Right forelimb (tissue), 1 donor: ENCODE measurements at regions not wholly inside any gene's neighbourhood (a gene's known extent, or its start where the extent isn't known, plus 50 kb on each side); places are given as distances from the start of the nearest gene placed in this dataset.

ENCODE experiments used
- DNase-seq: peaks from one replicate; pipeline ENCODE4 v3.0.0-alpha.2; 2018

DNA sequence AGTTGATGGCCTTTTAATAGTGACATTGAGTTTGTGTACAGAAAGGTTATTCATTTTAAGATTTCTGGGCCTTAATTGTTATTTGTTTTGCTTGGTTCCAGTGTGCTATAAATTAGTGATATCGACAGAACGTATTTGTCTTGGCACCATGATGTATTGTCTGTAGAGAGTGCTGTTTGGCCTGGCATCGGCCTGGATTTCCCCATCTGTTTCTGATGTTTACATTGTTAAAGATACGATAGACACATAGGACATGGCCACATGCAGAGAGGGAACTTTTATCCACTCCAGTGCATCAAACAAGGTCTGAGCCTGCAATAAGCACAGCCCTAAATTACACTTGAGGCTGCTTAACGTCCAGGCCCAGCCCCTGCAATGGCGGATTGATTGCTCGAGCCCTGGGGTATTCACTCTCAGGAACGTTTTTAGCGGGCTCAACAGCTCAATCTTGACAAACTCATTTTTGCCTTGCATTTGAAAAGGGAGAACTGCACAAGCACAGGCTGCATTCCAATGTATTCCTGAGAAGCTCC, 144.7 kb downstream of the SLC4A3 start:
- no peak for DNase-seq

DNA sequence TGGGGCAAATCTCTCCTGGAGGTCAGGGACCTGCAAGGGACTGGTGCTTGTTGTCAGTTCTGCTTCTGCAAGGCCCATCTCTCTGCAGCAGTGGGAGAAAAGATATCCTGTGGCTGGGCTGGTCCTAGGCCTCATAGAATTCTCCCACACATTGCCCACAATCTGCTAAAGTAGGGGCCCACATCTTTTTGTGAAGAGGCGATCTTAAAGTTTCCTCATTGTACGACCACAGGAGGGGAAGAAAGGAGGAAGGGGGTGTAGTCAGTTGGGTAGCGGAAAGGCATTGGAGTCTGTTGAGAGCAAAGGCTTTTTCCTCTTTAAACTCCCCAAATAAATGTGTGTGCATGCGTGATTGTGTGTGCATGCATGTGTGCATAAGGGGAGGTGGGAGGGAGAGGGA, 145.3 kb downstream of the SLC4A3 start:
- DNase-seq: no peak

DNA sequence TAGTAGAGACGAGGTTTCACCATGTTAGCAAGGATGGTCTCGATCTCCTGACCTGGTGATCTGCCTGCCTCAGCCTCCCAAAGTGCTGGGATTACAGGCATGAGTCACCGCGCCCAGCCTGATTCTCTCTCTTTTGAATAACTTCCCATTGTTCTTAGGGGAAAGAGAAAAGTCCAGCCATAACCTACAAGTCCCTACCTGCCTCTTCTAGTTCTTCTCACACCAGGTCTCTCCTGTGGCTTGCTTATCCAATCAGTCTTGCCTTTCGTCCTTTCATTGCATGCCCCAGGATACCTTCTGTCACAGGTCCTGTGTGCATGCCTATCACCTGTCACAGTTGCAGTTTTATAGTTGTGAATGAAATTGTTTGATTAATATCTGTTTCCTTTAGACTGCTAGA, 148.1 kb downstream of the SLC4A3 start:
- DNase-seq: no peak

DNA sequence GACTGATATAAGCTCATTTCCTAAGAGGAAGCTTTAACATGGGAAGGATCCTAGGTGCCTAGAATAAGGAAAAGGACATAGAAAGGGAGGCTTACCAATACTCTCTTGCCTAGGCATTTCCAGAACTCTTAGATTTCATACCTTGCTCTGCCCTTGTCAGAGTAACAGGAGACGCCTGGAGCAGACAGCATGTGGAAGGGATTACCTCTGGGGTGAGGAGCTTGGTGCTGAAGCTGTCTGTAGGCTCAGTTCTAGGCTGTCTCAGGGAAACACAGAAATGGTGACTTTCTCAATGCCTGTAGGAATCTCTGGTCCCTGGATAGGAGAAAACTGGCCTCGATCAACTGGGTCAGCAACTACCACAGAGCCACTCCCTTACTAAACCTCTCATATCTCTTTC, 150.0 kb downstream of the SLC4A3 start:
- DNase-seq: no peak

DNA sequence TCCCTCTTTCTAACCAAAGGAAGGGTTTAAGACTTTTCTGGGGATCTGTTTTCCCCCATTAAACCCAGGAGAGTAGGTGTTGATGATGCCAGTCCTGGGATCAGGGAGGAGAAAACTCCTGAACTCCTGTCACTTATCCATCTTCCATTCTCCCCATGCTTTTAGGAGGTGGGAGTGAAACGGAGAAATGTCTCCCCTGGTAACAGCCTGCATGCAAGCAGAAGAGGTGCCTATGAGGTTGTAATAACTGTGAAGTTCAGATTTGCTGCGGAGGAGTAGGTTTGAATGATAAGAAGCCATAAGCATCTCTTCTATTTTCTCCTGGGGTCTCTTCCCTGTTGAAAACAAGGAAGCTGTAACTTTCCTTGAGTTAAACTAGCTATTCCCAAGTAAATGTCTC, 150.8 kb downstream of the SLC4A3 start:
- DNase-seq: no peak

DNA sequence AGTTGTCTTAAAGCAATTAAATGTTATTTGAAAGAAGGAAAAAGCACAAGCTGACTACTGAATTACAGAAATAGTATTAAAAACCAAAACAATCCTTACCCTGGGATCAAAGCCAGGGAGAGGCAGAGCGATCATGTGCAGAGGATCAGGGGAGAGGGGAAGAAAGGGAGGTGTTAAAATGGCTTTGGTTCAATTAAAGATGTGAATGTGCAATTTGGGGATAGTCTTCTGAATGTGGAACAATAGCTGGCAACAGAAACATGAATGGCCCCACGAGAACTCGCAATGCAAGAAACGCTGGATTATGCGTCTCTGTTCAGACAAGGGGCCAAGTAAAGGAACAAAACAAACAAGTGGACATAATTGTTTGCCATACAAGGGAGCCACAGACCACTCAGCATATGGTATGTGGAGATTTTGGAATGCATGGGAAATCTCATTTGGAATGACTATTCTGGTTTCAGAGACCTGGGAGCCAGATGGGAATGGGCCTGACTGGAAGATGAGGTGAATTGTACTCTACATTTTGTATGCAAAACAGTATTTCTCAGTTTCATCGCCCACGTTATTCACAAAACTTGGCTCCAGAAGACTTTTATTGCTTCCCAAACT, 155.4 kb downstream of the SLC4A3 start:
- DNase-seq: peak; percentile 65

DNA sequence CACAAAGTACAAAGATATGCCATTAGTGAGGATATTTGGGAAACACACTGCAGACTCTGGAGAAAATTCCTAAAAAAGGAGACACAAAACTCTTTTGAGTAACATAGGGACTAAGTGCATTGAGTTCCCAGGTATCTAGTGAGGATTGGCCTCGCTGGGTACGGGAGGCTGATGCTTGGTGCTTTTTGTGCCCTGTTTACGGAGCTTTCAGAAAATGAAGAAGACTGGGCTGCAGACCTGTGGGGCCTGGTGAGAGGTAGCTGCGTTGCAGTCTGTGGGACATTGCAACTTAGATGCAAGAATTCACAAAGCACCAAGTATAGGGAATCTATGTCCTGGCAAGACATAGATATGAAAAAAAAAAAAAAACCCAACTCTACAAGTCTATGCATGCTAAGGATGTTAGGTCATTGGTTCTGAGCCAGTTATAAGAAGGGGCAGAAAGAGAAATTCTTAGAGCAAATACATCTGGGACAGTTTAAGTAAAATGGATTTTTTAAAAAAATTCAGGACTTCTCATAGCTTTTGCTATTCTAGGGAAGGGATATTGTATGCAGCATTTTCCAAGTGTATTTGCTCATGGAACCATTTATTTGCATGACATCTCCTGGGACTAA, 156.0 kb downstream of the SLC4A3 start:
- peak; percentile 55 for DNase-seq

DNA sequence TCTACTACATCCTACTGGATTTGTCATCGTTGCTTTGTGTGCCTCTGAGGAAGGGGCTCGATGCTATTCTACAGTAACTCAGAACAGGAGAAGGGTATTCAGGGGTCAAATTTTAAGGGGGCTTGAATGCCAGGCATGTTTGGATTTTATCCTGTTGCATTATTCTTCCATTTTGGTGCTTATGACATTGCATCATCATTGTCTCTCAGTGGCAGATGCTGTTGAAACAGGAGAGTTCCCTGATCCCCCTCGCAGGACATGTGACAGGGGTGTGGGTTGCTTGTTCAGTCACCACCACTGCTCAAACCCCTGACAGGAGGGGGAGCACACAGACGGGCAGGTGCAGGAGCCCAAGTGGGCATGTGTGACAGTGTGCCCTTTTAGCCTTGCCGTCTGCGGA, 156.7 kb downstream of the SLC4A3 start:
- no peak for DNase-seq

DNA sequence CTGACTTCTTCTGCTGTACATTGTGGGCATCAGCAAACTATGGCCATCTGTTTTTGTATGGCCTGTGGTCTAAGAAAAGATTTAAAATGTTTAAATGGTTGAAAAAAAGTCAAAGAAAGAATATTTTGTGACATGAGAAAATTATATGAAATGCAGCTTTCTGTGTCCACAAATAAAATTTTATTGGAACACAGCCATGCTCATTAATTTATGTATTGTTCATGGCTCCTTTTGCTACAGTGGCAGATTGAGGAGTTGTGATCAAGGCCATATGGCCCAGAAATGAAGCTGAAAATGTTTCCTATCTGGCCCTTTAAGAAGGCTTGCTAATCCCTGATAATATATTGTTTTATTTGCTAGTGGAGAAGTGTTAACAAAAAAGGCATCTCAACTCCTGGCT, 162.0 kb downstream of the SLC4A3 start:
- no peak for DNase-seq

DNA sequence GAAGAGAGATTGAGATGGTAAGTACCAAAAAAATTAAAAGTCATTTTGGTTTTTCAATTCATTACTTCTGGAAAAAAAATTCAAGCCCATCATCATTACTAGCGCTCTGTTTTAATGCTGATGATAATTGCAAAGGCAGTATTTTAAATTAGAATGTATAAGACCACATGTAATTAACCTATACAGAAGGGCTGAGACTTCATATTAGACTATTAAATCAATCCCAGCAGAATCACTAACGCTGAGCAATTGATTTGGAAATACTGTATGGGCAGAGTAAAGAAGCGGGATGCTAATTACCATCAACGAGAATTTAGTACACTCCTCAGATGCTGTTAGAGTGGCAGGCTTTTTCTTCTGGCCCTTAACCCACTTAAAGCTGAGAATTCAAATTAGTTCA, 165.0 kb downstream of the SLC4A3 start:
- DNase-seq: no peak

DNA sequence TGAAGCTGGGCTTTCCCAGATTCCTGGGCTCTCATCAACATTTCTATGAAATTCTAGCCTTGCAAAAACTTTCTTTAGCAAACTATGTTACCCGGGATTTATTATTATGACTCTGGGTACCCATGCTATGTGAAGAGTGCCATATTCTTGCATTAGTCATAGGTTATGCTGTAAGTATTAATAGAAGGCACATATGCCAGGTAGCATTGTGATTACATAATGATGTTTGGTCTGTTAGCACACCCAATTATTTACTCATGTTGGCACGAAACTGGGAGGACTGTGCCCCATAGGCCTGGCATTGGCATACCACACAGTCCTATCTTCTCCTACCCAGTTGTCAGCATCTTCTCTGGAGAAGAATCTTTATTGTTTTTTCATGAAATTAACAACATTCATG, 171.0 kb downstream of the SLC4A3 start:
- DNase-seq: no peak

DNA sequence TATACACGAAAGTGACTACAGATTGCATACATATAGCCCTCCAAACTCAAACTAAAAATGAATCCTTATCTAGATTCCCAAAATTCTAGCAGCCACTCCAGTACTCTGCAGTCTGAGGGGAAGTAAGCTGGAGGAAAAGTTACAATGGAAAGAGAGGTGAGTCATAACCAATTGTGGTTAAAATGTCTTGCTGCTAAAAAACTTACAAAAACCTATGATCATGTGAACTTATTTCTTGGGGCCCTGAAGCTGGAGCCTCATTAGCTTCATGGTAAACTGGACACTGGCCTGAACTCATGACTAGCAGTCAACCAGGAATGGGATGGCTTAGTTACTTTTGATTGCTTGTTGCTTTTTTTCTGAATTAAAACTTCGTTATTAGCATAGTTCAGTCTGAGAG, 175.9 kb downstream of the SLC4A3 start:
- DNase-seq: no peak

DNA sequence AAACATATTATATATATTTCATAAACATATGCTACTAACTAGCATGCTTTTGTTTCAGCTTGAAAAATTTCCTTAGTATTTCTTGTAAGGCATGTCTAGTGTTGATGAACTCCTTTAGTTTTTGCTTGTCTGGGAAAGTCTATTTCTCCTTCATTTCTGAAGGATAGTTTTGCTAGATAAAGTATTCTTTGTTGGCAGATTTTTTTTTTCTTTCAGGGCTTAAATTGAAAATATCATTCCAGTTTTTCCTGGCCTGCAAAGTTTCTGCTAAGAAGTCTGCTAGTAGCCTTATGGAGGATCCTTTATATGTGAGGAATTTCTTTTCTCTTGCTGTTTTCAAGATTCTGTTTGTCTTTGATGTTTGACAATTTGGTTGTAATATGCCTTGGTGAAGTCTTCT, 183.5 kb downstream of the SLC4A3 start:
- no peak for DNase-seq

DNA sequence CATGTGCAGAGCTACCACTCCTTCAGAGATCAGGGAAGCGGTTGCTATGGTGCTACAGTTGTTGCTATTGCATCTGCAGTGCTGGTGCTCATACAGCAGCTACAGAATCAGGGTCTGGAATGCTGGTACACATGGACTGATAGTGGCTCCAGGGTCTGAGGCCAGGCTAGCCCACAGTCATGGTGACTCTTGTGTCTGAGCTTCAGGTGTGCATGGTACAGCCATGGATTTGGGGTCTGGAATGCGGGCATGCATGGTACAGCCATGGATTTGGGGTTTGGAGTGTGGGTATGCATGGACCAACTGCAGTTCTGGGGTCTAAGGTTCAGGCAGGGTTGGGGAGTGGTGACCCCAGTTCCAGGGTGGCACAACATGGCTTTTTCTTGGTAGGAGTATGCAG, 185.2 kb downstream of the SLC4A3 start:
- no peak for DNase-seq

DNA sequence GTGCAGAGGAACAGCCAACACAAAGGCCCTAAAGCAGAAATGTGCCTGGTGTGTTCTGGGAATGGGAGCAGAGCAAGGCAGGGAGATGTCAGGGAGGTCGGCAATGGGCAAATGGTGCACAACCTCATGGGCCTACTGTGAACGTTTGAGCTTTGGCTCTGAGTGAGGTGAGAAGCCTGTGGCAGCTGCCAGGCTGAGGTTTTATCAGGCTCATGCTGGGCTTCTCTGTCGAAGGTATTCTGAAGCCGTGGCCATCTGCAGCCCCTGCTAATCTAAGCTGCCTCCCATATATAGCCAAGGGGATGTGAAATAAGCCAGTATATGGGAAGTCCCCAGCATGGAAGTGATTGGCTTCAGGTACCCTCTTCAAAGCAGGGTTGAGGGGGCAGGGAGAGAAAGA, 193.3 kb downstream of the SLC4A3 start:
- DNase-seq: no peak

DNA sequence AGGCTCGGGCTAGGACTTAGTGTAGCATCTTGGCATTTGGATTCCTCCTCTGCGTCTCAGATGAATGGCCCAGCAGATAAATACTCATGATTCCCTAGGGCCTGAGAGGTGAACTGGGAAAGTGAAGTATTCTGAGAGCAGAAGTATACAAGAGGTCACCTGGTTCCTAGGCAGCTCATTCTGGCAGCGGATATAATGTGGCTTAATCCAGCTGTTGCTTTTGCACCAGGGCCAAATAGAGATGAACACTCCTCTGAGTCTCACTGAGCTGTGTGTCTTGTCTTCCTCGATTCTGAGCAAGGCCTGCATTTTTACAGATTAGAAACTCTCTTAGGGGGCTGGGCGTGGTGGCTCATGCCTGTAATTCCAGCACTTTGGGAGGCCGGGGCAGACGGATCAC, 196.1 kb downstream of the SLC4A3 start:
- no peak for DNase-seq

DNA sequence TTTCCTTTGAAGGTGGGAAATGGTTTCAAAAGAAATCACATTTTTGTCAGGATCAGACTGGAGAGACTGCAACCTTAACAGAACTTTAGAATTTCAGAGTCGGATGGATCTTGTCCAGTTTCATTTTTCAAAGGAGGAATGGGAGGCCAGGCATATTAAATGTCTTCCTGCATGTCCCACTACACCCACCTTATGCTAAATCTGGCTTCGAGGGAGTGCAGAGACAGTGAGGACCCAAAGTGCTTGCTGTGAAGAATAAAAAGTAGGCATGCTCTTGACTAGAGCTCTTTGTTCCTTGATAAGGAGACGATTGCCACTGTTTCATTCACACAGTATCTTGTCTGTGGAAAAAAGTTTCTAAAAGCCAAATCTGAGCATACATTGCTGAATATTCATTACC, 197.6 kb downstream of the SLC4A3 start:
- DNase-seq: no peak

DNA sequence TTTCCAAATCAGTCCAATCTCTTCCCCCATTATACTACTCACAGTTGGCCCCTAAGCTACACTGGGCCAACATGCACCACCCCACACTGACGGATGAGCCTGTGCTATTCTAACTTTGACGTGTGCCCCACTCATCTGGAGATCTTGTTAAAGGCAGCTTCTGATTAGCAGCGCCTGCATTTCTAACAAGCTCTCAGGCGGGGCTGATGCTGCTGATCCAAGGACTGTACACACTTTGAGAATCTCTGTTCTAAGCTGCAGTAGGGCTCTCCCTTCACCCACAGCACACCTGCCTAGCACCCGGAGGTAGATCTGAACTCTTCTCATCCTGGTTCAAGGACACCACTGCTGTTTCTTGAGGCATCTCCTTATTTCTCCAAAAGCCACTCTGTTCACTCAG, 200.7 kb downstream of the SLC4A3 start:
- no peak for DNase-seq

DNA sequence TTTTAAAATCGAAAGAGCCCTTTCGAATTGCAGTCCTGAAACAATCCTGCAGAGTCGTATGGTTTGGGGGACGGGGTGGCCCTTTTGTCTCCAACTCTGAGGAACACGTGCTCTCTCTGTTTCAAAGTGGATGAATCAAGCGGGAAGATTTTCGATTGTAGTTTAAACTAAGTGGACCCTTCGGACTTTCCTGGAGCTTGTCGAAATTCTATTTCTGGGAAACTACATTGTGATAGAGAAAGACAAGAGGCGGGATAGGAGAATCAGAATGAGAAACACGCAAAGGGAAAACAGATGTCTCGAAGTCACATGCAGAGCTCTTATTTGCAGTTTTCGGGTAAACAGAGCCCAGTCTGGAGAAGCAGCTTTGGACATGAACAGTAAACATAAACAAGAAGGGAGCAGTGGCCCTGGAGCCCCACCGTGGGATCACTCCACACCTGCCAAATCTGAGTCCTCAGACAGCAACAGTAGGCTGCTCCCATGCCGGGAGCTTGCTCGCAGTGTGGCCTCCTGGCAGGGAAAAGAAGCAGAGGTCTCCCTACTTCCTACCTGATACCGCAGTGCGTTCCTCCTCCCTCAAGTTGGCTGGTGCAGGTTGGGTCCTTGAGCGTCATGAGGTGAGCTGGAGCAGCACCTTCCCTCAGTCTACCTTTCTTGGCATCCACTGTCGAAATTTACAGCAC, 202.4 kb downstream of the SLC4A3 start:
- DNase-seq: no peak

DNA sequence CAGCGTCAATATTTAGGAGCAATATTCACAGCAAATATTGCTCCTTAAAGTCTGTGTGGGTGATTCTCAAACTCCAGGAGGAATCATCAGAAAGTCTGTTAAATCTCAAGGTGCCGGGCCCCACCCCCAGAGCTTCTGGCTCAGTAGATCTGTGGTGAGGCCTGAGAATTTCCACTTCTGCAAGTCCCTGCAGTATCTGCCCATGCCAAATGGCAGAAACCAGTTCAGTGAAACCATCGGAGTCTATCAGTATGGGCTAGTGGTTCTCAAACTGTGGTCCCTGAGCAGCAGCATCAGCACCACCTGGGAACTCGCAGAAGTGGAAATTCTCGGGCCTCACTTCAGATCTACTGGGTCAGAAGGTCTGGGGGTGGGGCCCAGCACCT, 202.9 kb downstream of the SLC4A3 start:
- DNase-seq: no peak

DNA sequence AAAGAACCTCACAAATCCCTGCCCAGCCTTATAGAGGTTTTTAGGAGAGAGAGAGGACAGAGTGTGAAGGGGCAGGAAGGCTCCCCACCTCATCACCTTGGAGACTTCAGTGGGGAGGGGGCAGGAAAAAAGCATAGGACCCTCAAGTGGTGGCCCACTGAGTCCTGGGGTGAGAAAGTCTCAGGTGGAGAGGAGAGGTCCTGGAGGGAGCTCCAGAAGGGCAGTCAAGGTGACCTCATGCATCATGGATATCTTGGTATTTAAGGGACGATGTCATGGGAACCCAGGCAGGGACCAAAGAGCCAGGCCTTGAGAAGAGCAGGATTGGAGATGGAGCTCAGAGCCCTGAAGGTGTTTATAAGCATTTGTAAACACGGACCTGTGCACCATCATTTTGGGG, 204.5 kb downstream of the SLC4A3 start:
- DNase-seq: no peak

DNA sequence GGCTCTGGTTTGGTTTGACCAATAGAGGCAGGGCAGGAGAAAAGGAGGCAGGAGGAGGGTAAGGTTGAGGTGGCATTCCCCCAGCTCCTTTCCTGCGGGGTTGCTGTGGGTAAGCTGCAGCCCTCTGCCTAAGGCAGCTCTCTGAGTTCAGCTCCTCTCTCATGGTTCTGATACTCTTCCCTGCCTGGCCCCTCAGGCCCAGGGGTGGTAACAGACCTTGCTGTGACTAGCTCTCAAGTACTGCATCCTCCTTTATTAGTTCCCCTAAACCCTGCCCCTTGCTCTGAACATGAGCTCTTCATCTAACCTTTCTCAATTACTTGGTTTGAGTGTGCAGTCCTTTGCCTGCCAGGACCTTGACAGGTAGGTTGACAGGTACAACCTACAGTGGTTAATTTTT, 205.5 kb downstream of the SLC4A3 start:
- DNase-seq: no peak

DNA sequence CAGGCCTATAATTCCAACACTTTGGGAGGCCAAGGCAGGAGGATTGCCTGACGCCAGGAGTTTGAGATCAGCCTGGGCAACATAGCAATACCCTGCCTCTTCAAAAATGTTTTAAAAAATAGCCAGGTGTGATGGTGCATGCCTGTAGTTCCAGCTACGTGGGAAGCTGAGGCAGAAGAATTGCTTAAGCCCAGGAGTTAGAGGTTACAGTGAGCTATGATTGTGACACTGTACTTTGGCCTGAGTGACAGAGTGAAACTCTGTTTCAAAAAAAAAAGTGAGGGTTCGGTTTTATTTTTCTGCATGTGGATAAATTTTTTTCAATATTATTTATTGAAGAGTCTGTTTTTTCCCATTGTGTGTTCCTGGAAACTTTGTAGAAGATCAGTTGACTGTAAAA, 208.1 kb downstream of the SLC4A3 start:
- no peak for DNase-seq

DNA sequence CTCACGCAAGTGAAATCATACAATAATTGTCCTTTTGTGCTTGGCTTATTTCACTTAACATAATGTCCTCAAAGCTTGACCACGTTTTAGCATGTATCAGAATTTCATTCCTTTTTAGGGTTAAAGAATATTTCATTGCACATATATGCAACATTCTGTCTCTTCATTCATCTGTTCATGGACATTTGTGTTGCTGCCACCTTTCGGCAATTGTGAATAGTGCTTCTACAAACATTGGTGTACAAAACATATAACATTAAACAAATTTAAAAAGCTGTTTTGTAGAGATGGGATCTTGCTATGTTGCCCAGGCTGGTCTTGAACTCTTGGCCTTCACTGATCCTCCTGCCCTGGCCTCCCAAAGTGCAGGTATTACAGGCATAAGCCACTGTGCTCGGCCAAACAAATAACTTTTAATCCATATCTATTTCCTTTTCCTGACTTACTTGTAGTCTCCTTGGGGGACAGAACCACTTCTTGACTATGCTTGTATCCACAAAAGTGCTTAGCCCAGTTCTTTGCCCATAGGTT, 209.3 kb downstream of the SLC4A3 start:
- DNase-seq: no peak
